HG03108 (cell line): ENCODE measurements at regions not wholly inside any gene's neighbourhood (a gene's known extent, or its start where the extent isn't known, plus 50 kb on each side); places are given as distances from the start of the nearest gene placed in this dataset.
A peak's percentile ranks its signal among the peaks of the same experiment; 100 is the strongest.

Source experiments
- ATAC-seq: cut with Tn5 transposase; IDR thresholded peaks from one replicate; pipeline ENCODE4 v1.9.1; 2021; ENCODE audit warnings: moderate library complexity; ENCODE audit not compliant: unreplicated experiment

GRCh38 chr2:12194968-12195367 is 448.5 kb downstream of the LPIN1 start:
- no peak for ATAC-seq

GRCh38 chr2:12196495-12196894 is 450.1 kb downstream of the LPIN1 start:
- peak; percentile 52 for ATAC-seq

GRCh38 chr2:12197133-12197532 is 450.7 kb downstream of the LPIN1 start:
- no peak for ATAC-seq

- no peak for ATAC-seq
Measured at GRCh38 chr2:12199491-12200211, 453.2 kb downstream of the LPIN1 start.

GRCh38 chr2:12201369-12201768 is 454.9 kb downstream of the LPIN1 start:
- no peak for ATAC-seq

- ATAC-seq: no peak
Measured at GRCh38 chr2:12202313-12203075, 456.1 kb downstream of the LPIN1 start.

- no peak for ATAC-seq
Measured at GRCh38 chr2:12203528-12203927, 457.1 kb downstream of the LPIN1 start.

GRCh38 chr2:12205086-12205485 is 458.7 kb downstream of the LPIN1 start:
- no peak for ATAC-seq

GRCh38 chr2:12207491-12207890 is 461.1 kb downstream of the LPIN1 start:
- no peak for ATAC-seq

- no peak for ATAC-seq
Measured at GRCh38 chr2:12210016-12210933, 463.8 kb downstream of the LPIN1 start.

- no peak for ATAC-seq
Measured at GRCh38 chr2:12211326-12212175, 465.1 kb downstream of the LPIN1 start.

GRCh38 chr2:12212841-12213597 is 466.6 kb downstream of the LPIN1 start:
- ATAC-seq: no peak

- ATAC-seq: no peak
Measured at GRCh38 chr2:12217175-12217574, 470.7 kb downstream of the LPIN1 start.

- no peak for ATAC-seq
Measured at GRCh38 chr2:12219761-12220160, 473.3 kb downstream of the LPIN1 start.

GRCh38 chr2:12221584-12221983 is 475.2 kb downstream of the LPIN1 start:
- no peak for ATAC-seq

GRCh38 chr2:12222554-12222953 is 476.1 kb downstream of the LPIN1 start:
- no peak for ATAC-seq

- ATAC-seq: no peak
Measured at GRCh38 chr2:12223732-12224131, 477.3 kb downstream of the LPIN1 start.

- no peak for ATAC-seq
Measured at GRCh38 chr2:12226653-12227052, 480.2 kb downstream of the LPIN1 start.

- no peak for ATAC-seq
Measured at GRCh38 chr2:12227941-12228608, 481.6 kb downstream of the LPIN1 start.
